Fibroblast of pulmonary artery (primary cell): ENCODE measurements at regions not wholly inside any gene's neighbourhood (a gene's known extent, or its start where the extent isn't known, plus 50 kb on each side); places are given as distances from the start of the nearest gene placed in this dataset.
A peak's percentile ranks its signal among the peaks of the same experiment; 100 is the strongest.

Source experiments
- DNase-seq: peaks from one replicate; pipeline ENCODE4 v3.0.0-alpha.2; 2010; ENCODE audit warnings: low read depth
- H3K4me3 ChIP-seq: replicated peaks from 2 replicates; pipeline ENCODE4 v1.5.1; 2011; ENCODE audit warnings: low read depth, mild to moderate bottlenecking, control low read depth, low read length, moderate library complexity
- CTCF ChIP-seq: IDR thresholded peaks from 2 replicates; pipeline ENCODE4 v1.5.1; 2011; ENCODE audit warnings: mild to moderate bottlenecking, control low read depth, low read length, inconsistent platforms; ENCODE audit errors: missing control alignments

- H3K4me3 ChIP-seq, result no peak overlapping the region
- peak; percentile 69 for DNase-seq
- TF ChIP-seq CTCF, result no peak
Measured at GRCh38 chr13:109654341-109655205, 131.8 kb downstream of the IRS2 start.

GRCh38 chr13:109652531-109652930 is 133.9 kb downstream of the IRS2 start:
- peak; percentile 78 for DNase-seq
- no peak for TF ChIP-seq CTCF
- H3K4me3 ChIP-seq, result no peak overlapping the region

- no peak overlapping the region for H3K4me3 ChIP-seq
- DNase-seq, result no peak
- no peak for TF ChIP-seq CTCF
Measured at GRCh38 chr13:109651854-109652253, 134.5 kb downstream of the IRS2 start.

GRCh38 chr13:109651311-109651710 is 135.1 kb downstream of the IRS2 start:
- H3K4me3 ChIP-seq, result no peak overlapping the region
- DNase-seq, result no peak
- TF ChIP-seq CTCF, result no peak

GRCh38 chr13:109650861-109651260 is 135.5 kb downstream of the IRS2 start:
- no peak for DNase-seq
- H3K4me3 ChIP-seq, result no peak overlapping the region
- no peak for TF ChIP-seq CTCF

- no peak for DNase-seq
- H3K4me3 ChIP-seq, result no peak overlapping the region
- no peak for TF ChIP-seq CTCF
Measured at GRCh38 chr13:109649713-109650112, 136.7 kb downstream of the IRS2 start.

- TF ChIP-seq CTCF, result no peak
- DNase-seq, result no peak
- no peak overlapping the region for H3K4me3 ChIP-seq
Measured at GRCh38 chr13:109647699-109648098, 138.7 kb downstream of the IRS2 start.
